WERI-Rb-1 (cell line): ENCODE measurements at regions not wholly inside any gene's neighbourhood (a gene's known extent, or its start where the extent isn't known, plus 50 kb on each side); places are given as distances from the start of the nearest gene placed in this dataset.
A peak's percentile ranks its signal among the peaks of the same experiment; 100 is the strongest.

Experiments used
- DNase-seq: peaks from one replicate; pipeline ENCODE4 v3.0.0-alpha.2; 2020
- H3K27ac ChIP-seq: fragments of 250-450 bp; sonication (Bioruptor Pico); 2 replicates; pipeline ENCODE4 v1.5.1; 2020; ENCODE audit warnings: mild to moderate bottlenecking, moderate library complexity
- H3K27me3 ChIP-seq: fragments of 250-450 bp; sonication (Bioruptor Pico); 2 replicates; pipeline ENCODE4 v1.5.1; 2021; ENCODE audit warnings: mild to moderate bottlenecking, low read depth, moderate library complexity; ENCODE audit not compliant: insufficient read depth, severe bottlenecking
- H3K36me3 ChIP-seq: fragments of 250-450 bp; sonication (Bioruptor Pico); 2 replicates; pipeline ENCODE4 v1.5.1; 2020; ENCODE audit warnings: mild to moderate bottlenecking, moderate library complexity
- H3K4me3 ChIP-seq: 2 replicates; pipeline ENCODE4 v1.5.1; 2011; ENCODE audit warnings: low read depth, mild to moderate bottlenecking, control low read depth, low read length
- H3K9me3 ChIP-seq: fragments of 250-450 bp; sonication (Bioruptor Pico); 2 replicates; pipeline ENCODE4 v1.5.1; 2021; ENCODE audit warnings: mild to moderate bottlenecking, moderate library complexity; ENCODE audit not compliant: severe bottlenecking
- TF ChIP-seq, protein P1 (sequence below): IDR thresholded peaks from 2 replicates; pipeline ENCODE4 v1.5.1; 2011; ENCODE audit warnings: low read depth, mild to moderate bottlenecking, control low read depth, inconsistent platforms, low read length

GRCh38 chr11:109037856-109038780, 373.2 kb downstream of the DDX10 start:
- Histone ChIP-seq H3K36me3 (no peaks in the 10 kb centered on the region), H3K4me3 (no peak overlapping the region), H3K27ac (no peak overlapping the region), H3K9me3 (no peaks in the 10 kb centered on the region), H3K27me3 (no peaks in the 10 kb centered on the region)
- DNase-seq = no peak
- TF ChIP-seq, protein P1, sequence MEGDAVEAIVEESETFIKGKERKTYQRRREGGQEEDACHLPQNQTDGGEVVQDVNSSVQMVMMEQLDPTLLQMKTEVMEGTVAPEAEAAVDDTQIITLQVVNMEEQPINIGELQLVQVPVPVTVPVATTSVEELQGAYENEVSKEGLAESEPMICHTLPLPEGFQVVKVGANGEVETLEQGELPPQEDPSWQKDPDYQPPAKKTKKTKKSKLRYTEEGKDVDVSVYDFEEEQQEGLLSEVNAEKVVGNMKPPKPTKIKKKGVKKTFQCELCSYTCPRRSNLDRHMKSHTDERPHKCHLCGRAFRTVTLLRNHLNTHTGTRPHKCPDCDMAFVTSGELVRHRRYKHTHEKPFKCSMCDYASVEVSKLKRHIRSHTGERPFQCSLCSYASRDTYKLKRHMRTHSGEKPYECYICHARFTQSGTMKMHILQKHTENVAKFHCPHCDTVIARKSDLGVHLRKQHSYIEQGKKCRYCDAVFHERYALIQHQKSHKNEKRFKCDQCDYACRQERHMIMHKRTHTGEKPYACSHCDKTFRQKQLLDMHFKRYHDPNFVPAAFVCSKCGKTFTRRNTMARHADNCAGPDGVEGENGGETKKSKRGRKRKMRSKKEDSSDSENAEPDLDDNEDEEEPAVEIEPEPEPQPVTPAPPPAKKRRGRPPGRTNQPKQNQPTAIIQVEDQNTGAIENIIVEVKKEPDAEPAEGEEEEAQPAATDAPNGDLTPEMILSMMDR = no peak

- no peak for DNase-seq
- Histone ChIP-seq H3K27me3 (no peaks in the 10 kb centered on the region), H3K27ac (no peak overlapping the region), H3K9me3 (no peaks in the 10 kb centered on the region), H3K36me3 (no peaks in the 10 kb centered on the region), H3K4me3 (no peak overlapping the region)
- TF ChIP-seq, protein P1 = no peak
These were observed 374.7 kb downstream of the DDX10 start for GRCh38 chr11:109039611-109040010.

GRCh38 chr11:109040303-109040702, 375.4 kb downstream of the DDX10 start:
- peak; percentile 33 for DNase-seq
- Histone ChIP-seq H3K36me3 (no peaks in the 10 kb centered on the region), H3K27me3 (no peaks in the 10 kb centered on the region), H3K27ac (no peak overlapping the region), H3K4me3 (no peak overlapping the region), H3K9me3 (no peaks in the 10 kb centered on the region)
- TF ChIP-seq, protein P1 = peak; percentile 56

- TF ChIP-seq, protein P1 = no peak
- Histone ChIP-seq H3K36me3 (no peaks in the 10 kb centered on the region), H3K27ac (no peak overlapping the region), H3K9me3 (no peaks in the 10 kb centered on the region), H3K4me3 (no peak overlapping the region), H3K27me3 (no peaks in the 10 kb centered on the region)
- no peak for DNase-seq
These were observed 377.0 kb downstream of the DDX10 start for GRCh38 chr11:109041876-109042275.

DNA sequence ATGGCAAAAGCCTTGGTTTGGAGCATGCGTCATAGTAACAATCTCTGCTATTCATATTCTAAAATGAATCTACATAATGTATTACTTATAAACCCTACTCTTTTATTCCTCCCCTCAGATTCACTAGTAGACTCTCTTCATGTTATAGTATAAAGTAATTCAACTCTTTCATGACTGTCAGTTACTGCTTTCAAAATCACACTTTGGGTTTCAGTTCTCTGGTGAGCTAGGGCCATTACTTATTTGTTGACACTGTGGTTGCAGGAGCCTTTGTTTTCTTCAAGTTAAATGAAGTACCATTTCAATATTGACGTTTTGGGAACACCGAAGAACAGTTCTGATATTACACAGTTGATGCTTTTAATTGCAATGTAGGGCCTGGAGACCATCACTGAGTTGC, 378.4 kb downstream of the DDX10 start:
- no peak overlapping the region for H3K27ac ChIP-seq

More for the DNA sequence above, 378.4 kb downstream of the DDX10 start:
- Histone ChIP-seq H3K9me3 (no peaks in the 10 kb centered on the region), H3K27me3 (no peaks in the 10 kb centered on the region), H3K36me3 (no peaks in the 10 kb centered on the region), H3K4me3 (no peak overlapping the region)
- DNase-seq = no peak
- TF ChIP-seq, protein P1 = no peak
